ENCODE measurements at regions not wholly inside any gene's neighbourhood (a gene's known extent, or its start where the extent isn't known, plus 50 kb on each side); places are given as distances from the start of the nearest gene placed in this dataset.

GRCh38 chr12:70177631-70178030 lies 65.6 kb upstream of the CNOT2 start:
- TF ChIP-seq CTCF (IDR thresholded peaks at IDR 0.05), result no peak
- TF ChIP-seq POLR2A (IDR thresholded peaks at IDR 0.05), result no peak
